SKM-1 treated with dmso at 0.1 percent for 144 hours (cell line): ENCODE measurements at regions not wholly inside any gene's neighbourhood (a gene's known extent, or its start where the extent isn't known, plus 50 kb on each side); places are given as distances from the start of the nearest gene placed in this dataset.
A peak's percentile ranks its signal among the peaks of the same experiment; 100 is the strongest.
"Not testable (repeated sequence)": the region's sequence is repeated elsewhere in the genome, so short reads cannot be mapped to it uniquely, and the experiment has no call there.

Source experiments
- DNase-seq: peaks from one replicate; lab custom pipeline; 2025; ENCODE audit not compliant: unreplicated experiment; lab: John Stamatoyannopoulos, UW

DNA sequence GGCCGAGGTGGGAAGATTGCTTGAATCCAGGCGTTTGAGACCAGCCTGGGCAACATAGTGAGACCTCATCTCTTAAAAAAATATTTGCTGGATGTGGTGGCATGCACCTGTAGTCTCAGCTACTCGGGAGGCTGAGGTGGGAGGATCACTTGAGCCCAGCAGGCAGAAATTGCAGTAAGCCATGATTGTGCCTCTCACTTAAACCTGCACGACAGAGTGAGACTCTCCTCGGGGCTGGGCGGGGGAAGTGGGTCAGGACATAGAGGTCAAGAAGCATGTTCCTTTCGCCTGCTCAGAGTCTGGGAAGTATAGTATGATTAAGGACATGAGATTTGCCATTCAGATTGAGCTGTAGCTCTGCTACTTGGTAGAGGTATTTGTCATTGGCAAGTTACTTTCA lies 52.3 kb downstream of the SEPTIN7 start:
- not testable (repeated sequence) for DNase-seq

DNA sequence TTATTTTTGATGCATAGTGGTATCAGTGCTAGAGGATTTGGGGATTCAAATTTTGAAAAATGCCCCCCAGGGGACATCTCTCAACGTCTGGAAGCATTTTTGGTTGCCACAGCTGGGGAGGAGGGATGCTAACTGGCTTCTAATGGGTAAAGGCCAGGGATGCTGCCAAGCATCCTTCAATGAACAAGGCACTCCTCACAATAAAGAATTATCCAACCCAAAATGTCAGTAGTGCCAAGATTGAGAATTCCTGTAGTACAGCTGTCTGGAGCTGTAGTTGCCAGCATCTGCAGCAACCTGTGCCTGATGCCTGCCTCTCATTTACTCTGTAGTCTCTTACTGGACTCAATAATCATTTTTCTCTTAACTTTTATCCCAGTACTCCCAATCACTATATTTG lies 53.5 kb downstream of the SEPTIN7 start:
- no peak for DNase-seq

DNA sequence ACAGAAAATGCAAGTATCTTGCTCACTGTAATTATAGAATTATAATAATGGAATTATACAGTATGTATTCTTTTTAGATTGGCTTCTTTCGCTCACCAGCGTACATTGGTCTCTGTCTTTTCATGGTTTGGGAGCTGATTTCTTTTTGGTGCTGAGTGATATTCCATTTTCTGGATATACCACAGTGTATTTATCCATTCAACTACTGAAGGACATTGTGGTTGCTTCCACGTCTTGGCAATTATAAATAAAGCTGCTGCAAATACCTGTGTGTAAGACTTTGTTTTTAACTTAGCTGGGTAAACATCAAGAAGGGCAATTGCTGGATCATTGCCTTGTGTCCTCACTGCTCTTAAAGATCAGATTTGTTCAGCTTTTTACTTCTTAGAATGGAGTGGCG lies 55.3 kb downstream of the SEPTIN7 start:
- no peak for DNase-seq

DNA sequence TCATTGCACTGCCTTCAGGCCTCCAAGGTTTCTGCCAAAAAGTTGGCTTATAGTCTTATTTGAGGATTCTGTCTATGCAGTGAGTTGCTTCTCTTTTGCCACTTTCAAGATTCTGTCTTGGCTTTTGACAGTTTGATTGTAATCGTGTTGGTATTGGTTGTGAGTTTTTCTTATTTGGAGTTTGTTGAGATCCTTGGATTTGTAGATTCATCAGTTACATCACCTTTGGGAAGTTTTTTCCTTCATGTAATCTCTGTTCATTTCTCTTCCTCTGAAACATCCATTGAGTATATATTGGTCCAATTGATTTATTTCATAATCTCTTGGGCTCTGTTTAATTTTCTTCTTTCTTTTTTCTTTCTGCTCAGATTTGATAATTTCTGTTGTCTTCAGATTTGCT lies 59.8 kb downstream of the SEPTIN7 start:
- no peak for DNase-seq

DNA sequence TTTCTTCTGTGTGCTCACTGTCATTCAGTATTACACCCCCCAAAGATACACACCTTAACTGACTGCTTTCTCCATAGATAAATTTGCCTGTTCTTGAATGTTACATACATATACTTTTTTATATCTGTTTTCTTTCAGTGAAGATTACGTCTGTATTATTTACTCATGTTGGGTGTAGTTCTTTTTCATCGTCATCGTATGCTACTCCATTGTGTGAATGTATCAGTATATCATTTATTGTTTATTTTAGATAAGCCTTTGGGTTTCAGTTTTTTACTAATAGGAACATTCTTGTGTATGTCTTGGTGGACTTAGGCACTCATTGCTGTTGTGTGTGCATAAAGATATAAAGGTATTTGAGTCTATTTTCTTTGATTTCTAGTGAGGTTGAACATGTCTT lies 64.4 kb downstream of the SEPTIN7 start:
- DNase-seq, result no peak

DNA sequence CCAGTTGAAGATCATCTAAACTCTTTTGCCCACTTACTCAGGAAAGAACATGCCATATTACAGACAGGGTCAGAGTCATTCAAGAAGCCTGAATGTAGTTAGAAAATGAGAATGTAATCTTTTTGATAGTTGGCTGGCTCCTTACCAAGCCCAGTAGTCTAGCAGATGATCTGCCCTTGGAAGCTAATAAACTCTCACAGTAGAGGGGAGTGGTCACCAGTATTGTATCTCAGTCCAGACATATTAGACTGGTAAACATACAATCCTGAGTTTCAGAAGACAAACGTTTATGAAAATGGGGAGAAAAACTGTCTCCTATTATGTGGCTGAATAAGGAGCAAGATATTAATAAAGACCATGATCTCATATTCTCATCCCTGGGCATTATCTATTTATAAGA lies 65.3 kb downstream of the SEPTIN7 start:
- DNase-seq, result no peak

DNA sequence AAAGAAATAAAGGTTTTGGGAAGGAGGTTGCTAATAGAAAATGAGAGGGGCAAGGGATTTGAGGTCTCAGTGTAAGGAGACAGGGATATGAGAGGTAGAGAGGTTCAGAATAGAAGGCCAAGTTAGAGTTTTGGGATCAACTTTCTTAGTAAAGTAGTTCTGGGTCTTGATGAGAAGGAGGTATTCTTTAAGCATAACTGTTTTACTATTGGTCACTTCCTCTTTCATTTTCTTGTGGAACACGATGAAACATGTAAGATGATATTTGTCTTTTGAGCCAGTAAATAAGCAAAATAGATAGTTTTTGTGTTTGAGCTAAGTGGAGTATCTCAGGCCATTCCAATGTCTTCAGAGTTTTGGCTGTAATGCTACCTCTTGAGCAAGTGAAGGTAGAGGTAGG lies 68.3 kb downstream of the SEPTIN7 start:
- DNase-seq, result not testable (repeated sequence)

DNA sequence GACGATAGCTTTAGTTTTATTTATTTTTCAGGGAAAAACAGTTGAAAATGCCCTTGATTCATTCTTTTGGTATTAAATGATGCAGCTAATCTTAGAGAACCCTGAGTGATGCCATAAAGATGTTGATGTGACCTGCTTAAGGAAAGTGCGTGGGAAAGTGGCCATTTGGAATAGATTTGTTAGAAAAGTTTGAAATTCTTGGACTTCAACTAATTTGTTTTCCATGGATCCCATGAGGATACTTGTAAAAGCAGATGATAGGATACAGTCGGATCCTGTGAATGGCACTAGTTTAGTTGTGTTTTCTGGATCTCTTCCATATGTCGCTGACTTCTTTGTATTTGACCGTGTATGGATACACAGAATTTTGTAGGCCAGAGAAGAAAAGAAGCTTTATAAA lies 69.0 kb downstream of the SEPTIN7 start:
- no peak for DNase-seq

DNA sequence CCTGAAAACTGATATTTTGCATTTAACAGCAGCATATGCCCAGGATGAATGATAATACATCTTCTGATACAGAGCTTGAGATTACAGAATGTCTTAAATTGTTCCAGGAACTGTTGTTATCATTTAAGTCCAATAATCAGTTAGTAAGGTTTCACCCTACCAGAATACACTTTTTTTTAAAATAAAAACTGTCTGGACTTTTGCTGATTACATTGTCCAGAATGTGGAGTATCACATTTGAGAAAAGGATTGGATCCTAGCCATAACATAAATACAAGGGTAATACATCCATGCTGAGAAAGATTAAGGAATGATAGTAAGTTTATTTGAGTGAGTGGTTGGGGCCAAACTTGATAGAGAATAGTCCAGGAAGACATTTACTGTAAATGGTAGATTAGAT lies 71.0 kb downstream of the SEPTIN7 start:
- DNase-seq, result no peak

DNA sequence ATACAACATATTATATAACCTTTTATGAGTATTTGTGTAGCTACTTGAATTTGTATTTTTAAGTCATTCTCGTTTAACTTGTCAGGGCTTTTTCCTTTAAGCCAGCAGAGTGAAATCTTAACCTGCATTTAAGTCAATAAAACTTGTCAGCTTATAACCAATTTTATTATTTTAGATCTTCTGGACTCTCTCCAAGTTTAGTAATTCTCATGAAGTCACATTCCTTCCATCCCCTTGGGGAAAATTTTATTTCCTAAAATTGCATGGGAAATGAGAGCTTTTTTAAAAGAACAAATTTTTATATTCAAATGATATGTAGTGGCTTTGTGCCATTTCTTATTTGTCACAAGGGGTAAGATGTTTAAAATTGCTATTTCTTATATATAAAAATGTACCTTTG lies 74.0 kb downstream of the SEPTIN7 start:
- no peak for DNase-seq

DNA sequence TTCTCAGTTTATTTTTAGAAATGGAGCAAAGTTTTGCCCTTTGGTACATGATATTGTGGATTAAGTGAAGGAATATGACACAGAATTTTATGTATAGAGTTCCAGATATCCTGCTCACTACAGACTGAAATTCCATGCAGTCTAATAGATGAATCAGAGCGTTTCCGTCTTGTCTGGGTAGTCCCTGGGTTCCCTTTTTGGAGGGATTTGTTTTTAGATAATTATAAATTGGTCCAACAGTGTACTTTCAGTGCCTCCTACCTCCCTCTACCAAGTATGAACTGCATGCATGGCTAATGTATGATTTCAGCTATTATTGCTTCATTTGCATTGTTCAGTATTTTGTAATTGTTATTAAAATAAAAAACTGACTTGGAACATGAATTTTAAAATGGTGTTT lies 74.4 kb downstream of the SEPTIN7 start:
- DNase-seq, result no peak

DNA sequence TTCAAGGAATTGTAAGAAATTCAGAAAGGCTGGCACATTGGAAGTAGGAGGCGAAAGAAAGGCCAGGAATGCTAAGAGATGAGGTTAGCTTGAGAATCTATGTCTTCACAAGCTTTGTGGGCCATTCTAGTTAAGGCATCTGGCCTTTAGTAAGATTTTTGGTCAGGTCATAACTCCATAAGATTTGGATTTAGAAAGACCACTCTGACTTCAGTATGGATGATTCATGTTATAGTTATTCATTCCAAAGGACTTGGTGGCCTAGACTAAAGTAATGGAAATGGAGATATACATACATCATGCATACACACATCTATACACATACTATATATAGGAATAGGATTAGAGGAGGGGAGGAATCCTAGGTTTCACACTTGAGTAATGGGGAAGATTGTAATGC lies 77.5 kb downstream of the SEPTIN7 start:
- DNase-seq, result no peak

DNA sequence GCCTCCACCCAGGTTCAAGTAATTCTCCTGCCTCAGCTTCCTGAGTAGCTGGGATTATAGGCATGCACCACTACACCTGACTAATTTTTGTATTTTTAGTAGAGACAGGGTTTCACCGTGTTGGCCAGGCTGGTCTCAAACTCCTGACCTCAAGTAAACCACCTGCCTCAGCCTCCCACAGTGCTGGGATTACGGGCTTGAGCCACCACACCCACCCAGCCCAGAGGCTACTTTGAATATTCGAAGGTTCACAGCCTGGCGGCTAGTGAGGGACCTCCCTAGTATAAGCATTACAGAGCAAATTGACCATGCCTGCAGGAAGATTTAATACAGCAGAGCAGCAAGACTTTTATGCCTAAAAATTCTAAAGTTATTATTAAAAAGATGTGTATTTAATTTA lies 86.6 kb downstream of the SEPTIN7 start:
- not testable (repeated sequence) for DNase-seq

DNA sequence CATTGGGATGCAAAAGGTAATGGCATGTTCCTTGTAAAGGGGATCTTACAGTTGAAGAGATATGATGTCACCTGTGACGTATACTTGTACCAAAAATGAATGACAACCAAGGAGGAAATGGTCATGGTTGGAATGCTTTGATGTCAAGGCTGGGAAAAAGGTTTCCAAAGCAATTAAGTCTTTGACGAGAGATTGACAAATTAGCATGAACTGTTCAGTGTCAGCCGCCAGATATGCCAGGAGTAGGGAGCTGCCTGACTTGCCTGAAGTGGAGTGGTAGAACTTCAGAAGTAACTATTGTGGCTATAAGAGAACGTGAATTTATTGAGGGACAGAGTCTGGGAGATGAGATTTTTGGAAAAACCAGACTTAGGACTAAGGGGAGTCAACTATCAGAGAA lies 88.1 kb downstream of the SEPTIN7 start:
- no peak for DNase-seq

DNA sequence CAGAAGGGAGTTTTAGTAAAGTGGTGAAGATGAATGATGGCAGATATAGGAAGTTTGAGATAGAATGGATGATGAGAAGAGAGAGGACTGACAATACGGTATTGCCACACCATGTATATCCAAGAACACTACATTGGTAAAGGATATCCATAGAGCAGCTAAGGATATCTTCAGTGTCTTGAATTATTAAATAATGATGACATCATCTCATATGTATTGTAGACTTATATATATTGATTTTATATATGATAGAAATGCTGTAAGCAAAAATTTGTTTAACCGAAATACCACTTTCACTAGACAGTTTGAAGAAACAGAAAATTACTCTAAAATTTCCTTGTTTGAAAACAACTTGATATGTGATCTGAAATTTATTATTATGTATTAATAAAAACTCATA lies 89.0 kb downstream of the SEPTIN7 start:
- no peak for DNase-seq

DNA sequence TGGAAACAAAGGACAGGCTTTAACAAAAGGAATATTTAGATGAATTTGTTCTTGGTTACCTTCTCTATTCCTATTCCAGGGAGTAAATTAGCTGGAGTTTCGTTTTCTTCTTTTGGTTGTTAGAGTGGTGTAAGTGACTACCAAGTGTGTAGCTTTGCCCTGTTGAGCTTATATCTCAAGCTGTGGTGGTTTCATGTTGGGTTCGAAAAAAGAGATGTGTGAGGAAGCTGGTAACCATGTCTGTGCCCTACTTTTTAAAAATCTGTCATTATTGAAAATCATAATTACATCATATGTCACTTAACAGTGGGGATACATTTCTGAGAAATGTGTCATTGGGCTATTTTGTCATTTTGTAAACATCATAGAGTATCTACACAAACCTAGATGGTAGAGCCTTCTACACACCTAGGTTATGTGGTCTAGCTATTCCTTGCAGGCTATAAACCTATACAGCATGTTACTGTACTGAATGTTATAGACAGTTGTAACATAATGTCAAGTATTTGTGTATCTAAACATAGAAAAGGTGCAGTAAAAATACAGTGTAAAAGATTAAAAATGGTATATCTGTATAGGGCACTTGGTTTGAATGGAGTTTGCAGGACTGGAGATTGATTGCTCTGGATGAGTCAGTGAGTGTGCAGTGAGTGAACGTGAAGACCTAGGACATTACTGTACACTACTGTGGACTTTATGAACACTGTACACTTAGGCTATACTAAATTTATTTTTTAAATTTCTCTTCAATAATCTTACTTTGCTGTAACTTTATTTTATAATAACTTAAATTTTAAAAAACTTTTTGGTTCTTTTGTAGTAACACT lies 90.4 kb downstream of the SEPTIN7 start:
- DNase-seq, result no peak

DNA sequence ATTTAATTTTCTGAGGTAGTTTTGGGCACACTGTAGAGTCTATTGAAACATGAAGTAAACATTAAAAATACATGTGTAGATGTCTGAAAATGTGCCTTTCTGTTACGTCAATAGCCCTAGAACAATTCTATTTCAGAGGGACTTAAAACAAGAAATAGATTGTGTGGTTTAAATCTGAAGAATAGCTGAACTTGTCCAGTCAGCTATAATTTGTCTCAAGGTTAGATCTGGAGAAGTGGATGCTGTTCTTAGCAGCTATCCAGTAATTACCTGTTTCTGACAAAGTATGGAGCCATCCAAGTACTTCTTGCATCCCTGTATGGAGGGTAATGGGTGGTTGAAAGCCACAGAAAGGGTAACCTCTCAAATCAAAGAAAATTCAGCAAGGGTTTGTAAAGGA lies 92.8 kb downstream of the SEPTIN7 start:
- no peak for DNase-seq

DNA sequence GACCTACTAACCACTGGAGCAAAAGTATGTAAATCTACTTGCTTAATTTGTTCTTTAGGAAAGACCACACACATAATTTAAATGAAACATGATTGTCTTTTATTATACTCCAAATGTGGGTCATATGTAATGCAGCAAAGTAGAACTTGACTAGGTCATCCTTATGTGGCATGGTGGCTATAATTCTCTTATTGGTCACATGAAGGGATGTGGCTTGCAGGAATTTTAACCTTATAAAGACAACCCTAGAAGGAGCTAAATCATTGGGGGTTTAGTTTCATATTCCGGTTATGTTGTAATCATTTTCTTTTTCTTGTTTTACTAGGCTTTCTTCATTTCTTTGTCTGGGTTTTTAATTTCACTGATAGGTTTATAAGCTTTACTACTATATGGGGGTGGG lies 93.9 kb downstream of the SEPTIN7 start:
- DNase-seq, result no peak

DNA sequence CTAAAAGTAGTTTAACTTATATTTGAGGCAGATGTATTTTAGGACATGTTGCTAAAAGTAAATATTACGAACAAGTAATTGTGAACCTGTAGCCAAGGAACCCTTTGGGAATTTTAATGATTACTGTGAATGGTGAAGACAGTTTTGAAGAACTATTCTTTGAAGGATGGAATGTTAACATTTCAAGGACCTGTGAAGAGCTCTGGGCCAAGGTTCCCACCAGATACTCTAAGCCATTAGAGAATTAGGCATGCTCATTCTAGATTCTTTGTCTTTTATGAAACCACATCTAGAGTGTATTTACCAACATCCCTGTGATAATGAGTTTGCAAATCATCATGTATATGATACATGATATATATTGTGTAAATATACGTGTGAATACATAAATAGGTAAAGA lies 99.8 kb downstream of the SEPTIN7 start:
- no peak for DNase-seq

DNA sequence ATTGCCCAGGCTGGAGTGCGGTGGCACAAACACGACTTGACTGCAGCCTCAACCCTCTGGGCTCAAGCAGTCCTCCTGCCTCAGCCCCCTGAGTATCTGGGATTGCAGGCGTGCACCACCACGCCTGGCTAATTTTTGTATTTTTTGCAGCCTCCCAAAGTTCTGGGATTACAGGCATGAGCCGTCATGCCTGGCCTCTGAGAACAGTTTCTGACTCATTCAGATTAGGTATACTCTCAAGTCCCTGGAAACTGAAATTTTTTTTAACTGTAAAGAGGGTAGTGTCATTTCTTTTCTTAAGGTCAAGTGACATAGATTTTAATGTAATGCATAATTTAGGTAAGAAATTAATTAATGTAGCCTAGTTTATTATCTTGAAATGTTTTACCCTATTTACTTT lies 104.7 kb downstream of the SEPTIN7 start:
- DNase-seq, result no peak

DNA sequence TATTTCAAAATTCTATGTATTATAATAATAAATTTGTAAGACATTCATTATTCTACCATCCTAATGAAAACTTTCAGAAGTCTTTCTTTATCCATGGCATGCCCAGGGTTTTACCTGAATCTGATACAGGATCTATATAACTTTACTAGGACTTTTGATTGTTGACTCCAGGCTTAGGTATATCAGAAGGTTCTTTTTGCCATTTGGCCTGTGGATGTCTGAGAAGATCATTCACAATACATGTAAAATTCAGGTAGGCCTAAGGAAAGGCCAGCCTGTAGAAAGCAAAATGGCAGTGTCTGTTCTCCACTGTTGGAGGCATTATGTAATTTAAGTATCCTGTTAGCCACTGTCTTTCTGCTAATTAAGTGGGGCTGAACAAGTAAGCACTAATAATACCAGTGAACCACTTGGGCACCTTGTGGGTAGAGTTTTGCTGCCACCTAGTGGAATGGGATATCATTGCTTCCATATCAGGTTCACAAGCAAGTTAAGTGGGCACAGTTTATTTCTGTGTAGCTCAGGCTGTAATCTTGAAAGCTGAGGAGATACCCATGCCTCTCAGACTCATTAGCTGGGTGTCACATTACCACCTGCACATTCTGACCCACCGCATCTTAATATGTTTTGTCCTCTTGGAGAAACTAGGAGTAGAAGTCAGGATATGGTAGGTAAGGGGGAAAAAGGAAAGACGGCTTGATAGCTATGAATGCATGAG lies 105.5 kb downstream of the SEPTIN7 start:
- peak; percentile 50 for DNase-seq

DNA sequence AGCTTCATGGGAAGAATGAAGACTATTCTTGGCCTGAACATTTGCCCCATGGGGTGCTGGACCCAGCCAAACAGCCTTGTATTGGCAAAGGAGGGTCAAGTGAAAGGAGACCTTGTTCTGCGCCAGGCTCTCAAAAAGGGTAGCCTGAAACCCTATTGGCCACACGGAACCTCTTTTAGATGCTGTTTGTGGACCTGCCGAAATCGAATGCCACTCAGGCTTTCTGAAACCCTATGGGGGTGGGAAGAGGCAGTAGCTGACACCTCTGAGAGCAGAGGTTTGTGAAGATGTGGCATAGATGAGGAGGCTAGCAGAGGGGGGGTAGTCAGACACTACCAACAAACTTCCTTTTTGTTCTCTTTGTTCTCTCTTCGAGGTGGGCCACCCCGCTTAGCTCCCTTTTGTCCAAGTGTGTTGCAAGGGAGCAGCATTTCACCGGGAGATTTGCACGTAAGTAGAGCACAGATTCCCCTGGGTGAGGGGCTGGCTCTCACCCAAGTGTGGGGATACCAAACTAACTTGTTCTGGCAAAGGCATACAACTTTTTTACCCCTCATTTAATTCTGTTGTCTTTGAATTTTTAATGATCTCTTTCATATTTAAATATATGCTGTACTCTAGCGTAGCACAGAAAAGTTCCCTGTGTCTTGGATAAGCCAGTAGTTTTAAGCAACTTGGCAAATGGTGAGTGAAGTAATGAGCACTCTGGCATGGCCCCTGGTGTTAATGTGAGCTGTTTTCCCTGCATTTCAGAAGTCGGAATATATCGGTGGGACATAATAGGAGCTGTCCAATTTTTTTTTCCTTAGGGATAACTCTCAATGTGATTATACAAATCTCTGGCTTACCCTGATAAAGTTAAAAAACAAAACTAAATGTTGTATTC lies 107.7 kb downstream of the SEPTIN7 start:
- DNase-seq, result no peak
